Chondrocyte (in vitro differentiated cells): ENCODE measurements at regions not wholly inside any gene's neighbourhood (a gene's known extent, or its start where the extent isn't known, plus 50 kb on each side); places are given as distances from the start of the nearest gene placed in this dataset.

Experiments
- DNase-seq: peaks from one replicate; pipeline ENCODE4 v3.0.0; 2021; ENCODE audit warnings: mixed read lengths, low spot score
- H3K27ac Mint-ChIP-seq: one replicate; pipeline ENCODE4 v1.8.0; 2021; ENCODE audit warnings: mild to moderate bottlenecking, moderate library complexity, mixed read lengths; ENCODE audit not compliant: unreplicated experiment
- H3K27me3 Mint-ChIP-seq: 2 replicates; pipeline ENCODE4 v1.8.0; 2021; ENCODE audit warnings: low read depth, mixed read lengths
- H3K36me3 Mint-ChIP-seq: 2 replicates; pipeline ENCODE4 v1.8.0; 2021; ENCODE audit warnings: low read depth, mixed read lengths
- H3K4me1 Mint-ChIP-seq: 2 replicates; pipeline ENCODE4 v1.8.0; 2021; ENCODE audit warnings: low read depth, mild to moderate bottlenecking, mixed read lengths
- H3K4me3 Mint-ChIP-seq: one replicate; pipeline ENCODE4 v1.8.0; 2021; ENCODE audit warnings: mild to moderate bottlenecking, moderate library complexity, mixed read lengths; ENCODE audit not compliant: unreplicated experiment
- H3K9me3 Mint-ChIP-seq: 2 replicates; pipeline ENCODE4 v1.8.0; 2021; ENCODE audit warnings: low read depth, mixed read lengths
- TF ChIP-seq, protein P1 (sequence below): fragments of 200-600 bp; sonication (generic); IDR thresholded peaks from 2 replicates; pipeline ENCODE4 v1.5.0; 2021; ENCODE audit warnings: antibody characterized with exemption, mild to moderate bottlenecking, moderate library complexity

DNA sequence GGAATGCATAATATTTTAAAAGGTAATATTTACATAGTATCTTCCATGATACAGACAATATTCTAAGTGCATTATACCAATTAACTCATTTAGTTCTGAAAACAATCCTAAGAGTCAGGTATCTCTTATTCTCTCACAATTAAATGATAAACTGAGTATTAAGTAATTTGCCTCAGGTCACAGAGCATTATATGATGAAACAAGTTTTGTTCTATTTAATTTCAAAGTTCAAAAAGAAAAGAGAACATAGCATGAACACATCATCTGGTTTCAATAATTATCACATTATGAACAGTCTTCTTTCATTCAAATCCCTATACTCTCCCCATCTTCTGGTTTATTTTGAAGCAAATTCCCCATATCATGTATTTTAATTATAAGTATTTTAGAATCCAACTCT is 927.5 kb downstream of the ADGRL2 start:
- H3K27me3 Mint-ChIP-seq = no peaks in the 10 kb centered on the region
- H3K27ac Mint-ChIP-seq = no peak overlapping the region
- TF ChIP-seq, protein P1, sequence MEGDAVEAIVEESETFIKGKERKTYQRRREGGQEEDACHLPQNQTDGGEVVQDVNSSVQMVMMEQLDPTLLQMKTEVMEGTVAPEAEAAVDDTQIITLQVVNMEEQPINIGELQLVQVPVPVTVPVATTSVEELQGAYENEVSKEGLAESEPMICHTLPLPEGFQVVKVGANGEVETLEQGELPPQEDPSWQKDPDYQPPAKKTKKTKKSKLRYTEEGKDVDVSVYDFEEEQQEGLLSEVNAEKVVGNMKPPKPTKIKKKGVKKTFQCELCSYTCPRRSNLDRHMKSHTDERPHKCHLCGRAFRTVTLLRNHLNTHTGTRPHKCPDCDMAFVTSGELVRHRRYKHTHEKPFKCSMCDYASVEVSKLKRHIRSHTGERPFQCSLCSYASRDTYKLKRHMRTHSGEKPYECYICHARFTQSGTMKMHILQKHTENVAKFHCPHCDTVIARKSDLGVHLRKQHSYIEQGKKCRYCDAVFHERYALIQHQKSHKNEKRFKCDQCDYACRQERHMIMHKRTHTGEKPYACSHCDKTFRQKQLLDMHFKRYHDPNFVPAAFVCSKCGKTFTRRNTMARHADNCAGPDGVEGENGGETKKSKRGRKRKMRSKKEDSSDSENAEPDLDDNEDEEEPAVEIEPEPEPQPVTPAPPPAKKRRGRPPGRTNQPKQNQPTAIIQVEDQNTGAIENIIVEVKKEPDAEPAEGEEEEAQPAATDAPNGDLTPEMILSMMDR = no peak
- no peak overlapping the region for H3K4me3 Mint-ChIP-seq
- H3K4me1 Mint-ChIP-seq = no peaks in the 10 kb centered on the region
- H3K36me3 Mint-ChIP-seq = peaks cover 14% of the 10 kb centered on the region
- no peak for DNase-seq
- peaks cover 35% of the 10 kb centered on the region for H3K9me3 Mint-ChIP-seq

- Mint-ChIP-seq H3K27me3 (no peaks in the 10 kb centered on the region), H3K36me3 (peaks cover 5% of the 10 kb centered on the region), H3K4me3 (no peak overlapping the region), H3K27ac (no peak overlapping the region), H3K4me1 (no peaks in the 10 kb centered on the region), H3K9me3 (peaks cover 27% of the 10 kb centered on the region)
- DNase-seq = no peak
- TF ChIP-seq, protein P1 = no peak
Observed at GRCh38 chr1:82724246-82724645, 923.5 kb downstream of the ADGRL2 start.

DNA sequence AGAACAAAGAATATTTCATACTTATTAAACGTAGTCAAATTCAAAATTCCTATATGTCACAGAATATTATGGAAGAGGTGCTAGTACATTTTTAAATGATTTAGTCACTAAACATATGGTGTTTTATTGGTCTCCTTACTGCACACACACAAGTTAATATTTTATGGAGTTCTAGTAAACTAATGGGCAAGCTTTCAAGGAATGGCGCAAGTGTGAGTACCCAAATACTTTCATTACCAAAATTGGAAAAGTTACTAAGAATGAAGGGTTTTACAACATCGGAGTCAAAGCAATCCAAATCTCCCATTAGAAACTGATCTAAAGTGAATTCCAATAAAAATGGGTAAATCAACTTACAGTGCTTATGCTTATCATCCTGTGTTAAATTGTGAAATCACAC is 921.9 kb downstream of the ADGRL2 start:
- TF ChIP-seq, protein P1 = no peak
- H3K36me3 Mint-ChIP-seq = peaks cover 4% of the 10 kb centered on the region
- DNase-seq = no peak
- H3K4me3 Mint-ChIP-seq = no peak overlapping the region
- peaks cover 25% of the 10 kb centered on the region for H3K9me3 Mint-ChIP-seq
- no peak overlapping the region for H3K27ac Mint-ChIP-seq
- H3K27me3 Mint-ChIP-seq = no peaks in the 10 kb centered on the region
- no peaks in the 10 kb centered on the region for H3K4me1 Mint-ChIP-seq

- Mint-ChIP-seq H3K27me3 (no peaks in the 10 kb centered on the region), H3K27ac (no peak overlapping the region), H3K9me3 (peaks cover 21% of the 10 kb centered on the region), H3K4me3 (no peak overlapping the region), H3K4me1 (no peaks in the 10 kb centered on the region), H3K36me3 (peaks cover 4% of the 10 kb centered on the region)
- TF ChIP-seq, protein P1 = no peak
- DNase-seq = no peak
Observed at GRCh38 chr1:82721702-82722101, 921.0 kb downstream of the ADGRL2 start.

- H3K4me1 Mint-ChIP-seq = no peaks in the 10 kb centered on the region
- H3K27me3 Mint-ChIP-seq = no peaks in the 10 kb centered on the region
- no peak for DNase-seq
- H3K9me3 Mint-ChIP-seq = peaks cover 20% of the 10 kb centered on the region
- H3K27ac Mint-ChIP-seq = no peak overlapping the region
- H3K4me3 Mint-ChIP-seq = no peak overlapping the region
- peaks cover 5% of the 10 kb centered on the region for H3K36me3 Mint-ChIP-seq
- TF ChIP-seq, protein P1 = no peak
Observed at GRCh38 chr1:82718719-82719419, 918.1 kb downstream of the ADGRL2 start.
